ENCODE measurements at regions not wholly inside any gene's neighbourhood (a gene's known extent, or its start where the extent isn't known, plus 50 kb on each side); places are given as distances from the start of the nearest gene placed in this dataset.

DNA sequence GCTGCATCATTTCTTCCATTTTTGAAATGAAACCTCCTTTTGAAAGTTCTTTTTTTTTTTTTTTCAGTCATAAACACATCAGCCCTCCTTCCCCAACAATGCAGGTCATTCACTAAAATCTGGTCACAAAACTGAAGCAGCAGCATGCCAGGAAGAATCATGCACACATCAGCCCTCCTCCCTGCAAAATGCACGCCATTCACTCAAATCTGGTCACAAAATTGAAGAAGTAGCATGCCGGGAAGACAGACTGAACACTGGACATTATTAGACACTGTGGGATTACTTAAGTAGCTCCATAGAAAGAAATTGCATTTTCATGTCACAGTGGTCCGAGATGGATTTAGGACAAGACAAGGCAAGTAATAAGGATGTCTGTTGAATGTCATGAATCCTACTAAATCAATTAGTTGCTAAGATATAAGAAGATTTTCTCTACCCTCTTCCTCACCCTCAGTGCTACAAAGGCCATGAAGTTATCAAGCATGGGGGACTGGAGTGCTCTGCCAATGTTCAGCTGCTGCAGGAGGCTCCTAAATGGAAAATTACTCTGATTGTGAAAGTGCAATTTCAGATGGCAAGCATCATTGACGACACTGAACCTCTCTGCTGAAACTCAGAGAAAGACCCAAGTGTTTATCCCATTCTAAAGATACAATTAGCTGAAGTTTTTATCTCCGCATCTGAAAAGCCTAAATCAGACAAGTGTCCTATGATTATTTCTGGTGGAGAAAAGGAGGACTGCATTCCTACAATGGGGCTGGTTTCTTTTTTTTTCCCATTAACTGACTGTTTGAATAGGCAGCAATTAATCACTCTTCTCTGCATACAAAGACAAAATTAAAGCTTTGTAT lies 913.2 kb downstream of the DIAPH3 start:
- ChIA-PET POLR2A (no interaction called here), CTCF (no interaction called here)
- no peak for ATAC-seq
- H3K36me3 Mint-ChIP-seq: no peaks in the 10 kb centered on the region
- DNase-seq (ENCODE audit: low spot score): no peak
- H3K9me3 Mint-ChIP-seq: no peaks in the 10 kb centered on the region
- no peak for TF ChIP-seq USF2 (CRISPR knock-in tag; IDR thresholded peaks at IDR 0.05)
- no peak for TF ChIP-seq PRDM15 (CRISPR knock-in tag; IDR thresholded peaks at IDR 0.05)
- TF ChIP-seq ATF6 (CRISPR knock-in tag; IDR thresholded peaks at IDR 0.05): no peak
- TF ChIP-seq, protein P1, sequence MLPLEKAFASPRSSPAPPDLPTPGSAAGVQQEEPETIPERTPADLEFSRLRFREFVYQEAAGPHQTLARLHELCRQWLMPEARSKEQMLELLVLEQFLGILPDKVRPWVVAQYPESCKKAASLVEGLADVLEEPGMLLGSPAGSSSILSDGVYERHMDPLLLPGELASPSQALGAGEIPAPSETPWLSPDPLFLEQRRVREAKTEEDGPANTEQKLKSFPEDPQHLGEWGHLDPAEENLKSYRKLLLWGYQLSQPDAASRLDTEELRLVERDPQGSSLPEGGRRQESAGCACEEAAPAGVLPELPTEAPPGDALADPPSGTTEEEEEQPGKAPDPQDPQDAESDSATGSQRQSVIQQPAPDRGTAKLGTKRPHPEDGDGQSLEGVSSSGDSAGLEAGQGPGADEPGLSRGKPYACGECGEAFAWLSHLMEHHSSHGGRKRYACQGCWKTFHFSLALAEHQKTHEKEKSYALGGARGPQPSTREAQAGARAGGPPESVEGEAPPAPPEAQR (CRISPR knock-in tag; IDR thresholded peaks at IDR 0.05): no peak
- TF ChIP-seq NR3C1 (CRISPR knock-in tag; conservative IDR thresholded peaks at IDR 0.05; ENCODE audit: low read depth): no peak
- no peak for TF ChIP-seq OVOL2 (CRISPR knock-in tag; IDR thresholded peaks at IDR 0.05; ENCODE audit: borderline replicate concordance)
- no peak for TF ChIP-seq ELF4 (CRISPR knock-in tag; IDR thresholded peaks at IDR 0.05; ENCODE audit: low read depth)
- TF ChIP-seq ZNF512 (CRISPR knock-in tag; IDR thresholded peaks at IDR 0.05; ENCODE audit: borderline replicate concordance): no peak
- no peak for TF ChIP-seq FOXP1 (CRISPR knock-in tag; IDR thresholded peaks at IDR 0.05; ENCODE audit: borderline replicate concordance)
- no peak for TF ChIP-seq ZMAT4 (CRISPR knock-in tag; IDR thresholded peaks at IDR 0.05)
- no peaks in the 10 kb centered on the region for H3K27me3 Mint-ChIP-seq (ENCODE audit: low read depth)
- no peak overlapping the region for H3K27ac Mint-ChIP-seq
- H3K4me1 Mint-ChIP-seq: peaks cover 4% of the 10 kb centered on the region
- no peak overlapping the region for H3K4me3 Mint-ChIP-seq

DNA sequence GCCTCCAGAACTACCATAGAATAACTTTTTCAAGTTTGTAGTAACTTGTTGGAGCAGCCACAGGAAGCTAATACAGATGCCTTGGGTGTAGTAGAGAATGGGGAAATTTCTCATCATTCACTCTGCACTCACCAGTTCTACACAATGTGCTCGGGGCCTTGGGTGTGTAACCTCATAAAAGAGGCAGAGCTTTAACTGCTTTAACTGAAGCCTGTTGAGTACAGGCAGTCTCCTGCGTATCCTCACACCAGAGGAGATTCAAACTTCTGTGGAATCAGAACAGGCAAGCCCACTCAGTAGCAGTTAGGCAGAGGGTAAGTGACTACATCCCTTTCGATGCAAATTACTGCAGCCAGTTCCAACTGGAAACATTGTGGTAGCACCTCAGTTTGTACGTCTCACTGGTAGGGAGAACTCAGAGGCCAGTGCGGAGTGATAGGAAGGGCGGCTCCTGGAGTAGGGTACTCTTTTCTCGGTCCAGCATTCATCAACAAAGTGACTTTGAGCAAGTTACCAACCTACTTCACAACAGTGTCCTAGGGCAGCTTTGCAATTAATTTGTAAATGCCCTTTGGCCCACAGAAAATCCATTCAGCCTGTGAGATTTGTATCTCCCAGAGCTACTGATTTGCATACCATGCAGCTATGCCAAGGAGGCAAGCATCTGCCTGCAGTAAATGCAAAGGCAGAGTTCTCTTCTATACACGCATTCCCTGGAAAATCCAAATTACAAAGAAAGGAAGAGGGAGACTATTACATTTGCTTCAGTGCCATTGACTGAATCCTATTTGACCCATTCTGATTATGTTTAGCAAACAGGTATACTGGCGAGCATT lies 904.3 kb downstream of the DIAPH3 start:
- DNase-seq (ENCODE audit: low spot score) (no peak), ATAC-seq (peak; percentile 57)
- ChIA-PET CTCF (no interaction called here), POLR2A (interaction anchor here (0.6 kb wide), 1 partner anchor 220 kb away, joined by 3 read pairs; no protein-coding TSS in a partner anchor)
- Mint-ChIP-seq H3K9me3 (no peaks in the 10 kb centered on the region), H3K4me3 (no peak overlapping the region), H3K4me1 (peaks cover 21% of the 10 kb centered on the region), H3K27me3 (ENCODE audit: low read depth) (no peaks in the 10 kb centered on the region), H3K36me3 (no peaks in the 10 kb centered on the region), H3K27ac (no peak overlapping the region)
- TF ChIP-seq ZNF281 (CRISPR knock-in tag; IDR thresholded peaks at IDR 0.05) (no peak), PREB (CRISPR knock-in tag; IDR thresholded peaks at IDR 0.05; ENCODE audit: borderline replicate concordance) (no peak)

All from WTC11 (cell line).